Kidney (tissue), 13 donors: ENCODE measurements at regions not wholly inside any gene's neighbourhood (a gene's known extent, or its start where the extent isn't known, plus 50 kb on each side); places are given as distances from the start of the nearest gene placed in this dataset.

ENCODE experiments used
- DNase-seq, 5 donors: peaks; one replicate each; pipeline ENCODE4 v3.0.0-alpha.2; 2013 to 2020
- FAIRE-seq: peaks from 2 replicates; lab custom pipeline; 2012; peaks lifted over from hg19 to GRCh38; lab: Jason Lieb, UNC
- H3K27ac ChIP-seq, 2 donors: one replicate each; pipeline ENCODE4 v1.7.0; 2013; ENCODE audit warnings: low read depth in 2 of 2, low read length in 2 of 2, inconsistent platforms in 1 of 2
- H3K27me3 ChIP-seq: one replicate; pipeline ENCODE4 v1.7.1; 2013; ENCODE audit warnings: low read length, inconsistent platforms; ENCODE audit not compliant: control insufficient read depth, insufficient read depth
- H3K36me3 ChIP-seq, 3 donors: one replicate each; pipeline versions ENCODE4 v1.7.0 to v1.7.1; 2013; ENCODE audit warnings: low read length in 3 of 3, control low read depth in 1 of 3, inconsistent platforms in 1 of 3; ENCODE audit not compliant: insufficient read depth in 3 of 3, control insufficient read depth in 2 of 3
- H3K4me1 ChIP-seq, 3 donors: one replicate each; pipeline versions ENCODE4 v1.7.0 to v1.7.1; 2013; ENCODE audit warnings: low read length in 3 of 3, inconsistent platforms in 1 of 3, low read depth in 1 of 3; ENCODE audit not compliant: control insufficient read depth in 2 of 3, insufficient read depth in 2 of 3
- H3K4me3 ChIP-seq, 3 donors: one replicate each; pipeline versions ENCODE4 v1.7.0 to v1.8.1; 2013; ENCODE audit warnings: low read length in 3 of 3, control low read depth in 1 of 3, inconsistent platforms in 1 of 3
- H3K9ac ChIP-seq, 3 donors: one replicate each; pipeline versions ENCODE4 v1.7.0 to v1.7.1; 2013; ENCODE audit warnings: low read length in 3 of 3, control low read depth in 1 of 3, inconsistent platforms in 1 of 3
- H3K9me3 ChIP-seq, 3 donors: one replicate each; pipeline versions ENCODE4 v1.7.0 to v1.7.1; 2013; ENCODE audit warnings: low read length in 3 of 3, control low read depth in 1 of 3, inconsistent platforms in 1 of 3; ENCODE audit not compliant: control insufficient read depth in 2 of 3, insufficient read depth in 1 of 3
- intact Hi-C: fragments of 100-400 bp; cut with DNase I; formaldehyde crosslinking; loops from one replicate; pipeline ENCODE4 v1.11.1; 2022
- TF ChIP-seq, protein P1 (sequence below): IDR thresholded peaks from 3 replicates; pipeline ENCODE4 v1.5.1; 2012; ENCODE audit warnings: mild to moderate bottlenecking, moderate library complexity, borderline replicate concordance; ENCODE audit not compliant: insufficient read depth; ENCODE audit errors: extremely low read depth
- donor health status: control.
- donor health status: control.
- donor health status: control.
- donor health status: control.
- donor health status: control.
- donor health status: DM: yes; HTN: yes; CAD: no.
- donor health status: Normal renal cell carcinoma (clear cell type).

DNA sequence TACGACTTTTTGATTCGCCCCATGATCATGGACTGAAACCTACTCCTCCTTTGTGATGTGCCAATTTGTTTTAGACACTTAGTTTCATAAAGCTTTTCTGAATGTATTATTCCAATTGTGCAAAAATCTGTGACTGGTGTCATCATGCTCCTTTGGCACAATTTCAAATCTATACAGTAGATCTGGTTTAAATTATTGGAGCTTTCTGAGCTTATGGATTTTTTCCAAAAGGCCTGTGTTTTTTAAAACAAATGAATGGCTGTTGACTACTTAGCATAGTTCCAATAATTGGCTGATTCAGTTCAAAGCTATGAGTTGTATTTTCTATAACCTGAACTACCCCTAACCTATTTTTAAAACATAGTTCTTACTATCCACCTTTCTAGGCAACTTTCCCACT, 282.7 kb downstream of the CNTN3 start:
- intact Hi-C loops, result no loop called here
- peaks cover 0 to 2% (median 0%) of the 10 kb centered on the region in 3 donors for H3K36me3 ChIP-seq
- FAIRE-seq (no peak), DNase-seq (no peak)
- no peak overlapping the region for H3K4me3 ChIP-seq
- TF ChIP-seq, protein P1, sequence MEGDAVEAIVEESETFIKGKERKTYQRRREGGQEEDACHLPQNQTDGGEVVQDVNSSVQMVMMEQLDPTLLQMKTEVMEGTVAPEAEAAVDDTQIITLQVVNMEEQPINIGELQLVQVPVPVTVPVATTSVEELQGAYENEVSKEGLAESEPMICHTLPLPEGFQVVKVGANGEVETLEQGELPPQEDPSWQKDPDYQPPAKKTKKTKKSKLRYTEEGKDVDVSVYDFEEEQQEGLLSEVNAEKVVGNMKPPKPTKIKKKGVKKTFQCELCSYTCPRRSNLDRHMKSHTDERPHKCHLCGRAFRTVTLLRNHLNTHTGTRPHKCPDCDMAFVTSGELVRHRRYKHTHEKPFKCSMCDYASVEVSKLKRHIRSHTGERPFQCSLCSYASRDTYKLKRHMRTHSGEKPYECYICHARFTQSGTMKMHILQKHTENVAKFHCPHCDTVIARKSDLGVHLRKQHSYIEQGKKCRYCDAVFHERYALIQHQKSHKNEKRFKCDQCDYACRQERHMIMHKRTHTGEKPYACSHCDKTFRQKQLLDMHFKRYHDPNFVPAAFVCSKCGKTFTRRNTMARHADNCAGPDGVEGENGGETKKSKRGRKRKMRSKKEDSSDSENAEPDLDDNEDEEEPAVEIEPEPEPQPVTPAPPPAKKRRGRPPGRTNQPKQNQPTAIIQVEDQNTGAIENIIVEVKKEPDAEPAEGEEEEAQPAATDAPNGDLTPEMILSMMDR, result no peak
- no peaks in the 10 kb centered on the region for H3K9me3 ChIP-seq
- no peak overlapping the region for H3K27ac ChIP-seq
- H3K4me1 ChIP-seq, result no peaks in the 10 kb centered on the region
- H3K9ac ChIP-seq, result no peak overlapping the region
- H3K27me3 ChIP-seq, result no peaks in the 10 kb centered on the region

DNA sequence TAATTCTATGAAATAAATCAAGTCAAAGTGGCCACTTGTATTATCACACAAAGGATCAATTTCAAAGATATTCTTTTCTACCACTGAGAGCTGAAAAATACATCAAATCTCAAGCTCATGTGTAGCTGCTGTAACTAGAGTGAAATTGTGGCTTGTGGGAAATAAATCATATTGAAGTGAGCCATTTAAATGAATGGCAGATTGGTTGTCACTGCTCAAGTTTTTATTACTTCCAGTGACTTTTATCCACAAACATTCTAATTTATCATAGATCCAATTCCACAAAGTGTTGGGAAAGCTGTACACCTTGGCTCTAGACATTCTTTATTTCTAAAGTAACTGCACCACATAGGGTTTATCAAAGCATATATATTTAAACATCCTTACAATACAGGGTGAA, 285.4 kb downstream of the CNTN3 start:
- H3K4me3 ChIP-seq, result no peak overlapping the region
- no peak overlapping the region for H3K27ac ChIP-seq
- FAIRE-seq, result no peak
- no peak overlapping the region for H3K9ac ChIP-seq
- intact Hi-C loops, result no loop called here
- DNase-seq, result peak in 2 of 5 donors; percentile 74 to 79
- TF ChIP-seq, protein P1, result no peak
- H3K4me1 ChIP-seq, result no peaks in the 10 kb centered on the region
- no peaks in the 10 kb centered on the region for H3K27me3 ChIP-seq
- H3K36me3 ChIP-seq, result peaks cover 0 to 2% (median 0%) of the 10 kb centered on the region in 3 donors
- no peaks in the 10 kb centered on the region for H3K9me3 ChIP-seq

DNA sequence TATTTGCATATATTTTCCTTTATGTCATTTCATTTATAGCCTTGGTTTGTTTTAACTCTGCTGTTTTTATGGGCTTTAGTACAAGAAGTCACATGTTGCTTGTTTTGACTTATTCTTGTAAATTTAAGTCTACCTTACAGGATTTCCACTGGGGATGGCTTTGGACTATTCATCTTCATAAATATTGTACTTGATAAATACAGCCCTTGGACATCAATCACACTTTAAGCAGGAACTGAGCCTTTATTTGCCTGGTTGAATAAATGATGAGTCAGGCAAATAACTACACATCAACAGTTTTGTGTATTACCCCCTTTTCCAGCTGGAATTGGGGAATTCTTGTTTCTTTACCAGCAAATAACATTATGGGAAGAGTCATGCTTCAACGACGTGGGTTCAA, 286.0 kb downstream of the CNTN3 start:
- FAIRE-seq (no peak), DNase-seq (peak in 2 of 5 donors; percentile 22 to 35)
- Histone ChIP-seq H3K27ac (no peak overlapping the region), H3K9me3 (no peaks in the 10 kb centered on the region), H3K4me1 (no peaks in the 10 kb centered on the region), H3K9ac (no peak overlapping the region), H3K27me3 (no peaks in the 10 kb centered on the region), H3K36me3 (no peaks in the 10 kb centered on the region), H3K4me3 (no peak overlapping the region)
- intact Hi-C loops, result no loop called here
- TF ChIP-seq, protein P1, result no peak

DNA sequence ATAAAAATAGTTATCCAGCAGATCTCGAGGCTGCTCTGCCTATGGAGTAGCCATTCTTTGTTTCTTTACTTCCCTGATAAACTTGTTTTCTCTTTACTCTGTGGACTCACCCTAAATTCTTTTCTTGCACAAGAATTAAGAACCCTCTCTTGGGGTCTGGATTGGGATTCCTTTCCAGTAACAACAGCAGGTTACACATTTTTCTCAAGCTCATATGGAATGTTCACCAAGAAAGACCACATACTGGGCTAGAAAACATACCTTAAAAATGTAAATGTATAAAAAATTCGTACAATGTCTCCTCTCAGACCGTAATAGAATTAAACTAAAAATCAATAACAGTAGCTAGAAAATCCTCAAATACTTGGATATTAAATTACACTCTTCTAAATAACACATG, 299.2 kb downstream of the CNTN3 start:
- Histone ChIP-seq H3K4me3 (no peak overlapping the region), H3K27ac (no peak overlapping the region), H3K36me3 (no peaks in the 10 kb centered on the region), H3K27me3 (no peaks in the 10 kb centered on the region), H3K9ac (no peak overlapping the region), H3K9me3 (no peaks in the 10 kb centered on the region), H3K4me1 (no peaks in the 10 kb centered on the region)
- intact Hi-C loops, result no loop called here
- TF ChIP-seq, protein P1, result no peak
- DNase-seq (no peak), FAIRE-seq (no peak)
